Keratinocyte (primary cell): ENCODE measurements at regions not wholly inside any gene's neighbourhood (a gene's known extent, or its start where the extent isn't known, plus 50 kb on each side); places are given as distances from the start of the nearest gene placed in this dataset.

Experiments used
- EZH2 ChIP-seq: IDR thresholded peaks from one replicate; pipeline ENCODE4 v1.6.1; 2012; ENCODE audit warnings: inconsistent platforms, mild to moderate bottlenecking, low read length, moderate library complexity
- TF ChIP-seq, protein P1 (sequence below), 3 experiments: IDR thresholded peaks in 1 of 3; conservative IDR thresholded peaks in 1 of 3; optimal IDR thresholded peaks in 1 of 3; 2 replicates in 2 of 3; 3 replicates in 1 of 3; pipeline versions ENCODE3 to v1.5.1; 2011; ENCODE audit warnings: low read length in 3 of 3, mild to moderate bottlenecking in 3 of 3, moderate library complexity in 2 of 3, control low read depth in 1 of 3, inconsistent platforms in 1 of 3; ENCODE audit not compliant: insufficient read depth in 2 of 3; ENCODE audit errors: extremely low read depth in 1 of 3

DNA sequence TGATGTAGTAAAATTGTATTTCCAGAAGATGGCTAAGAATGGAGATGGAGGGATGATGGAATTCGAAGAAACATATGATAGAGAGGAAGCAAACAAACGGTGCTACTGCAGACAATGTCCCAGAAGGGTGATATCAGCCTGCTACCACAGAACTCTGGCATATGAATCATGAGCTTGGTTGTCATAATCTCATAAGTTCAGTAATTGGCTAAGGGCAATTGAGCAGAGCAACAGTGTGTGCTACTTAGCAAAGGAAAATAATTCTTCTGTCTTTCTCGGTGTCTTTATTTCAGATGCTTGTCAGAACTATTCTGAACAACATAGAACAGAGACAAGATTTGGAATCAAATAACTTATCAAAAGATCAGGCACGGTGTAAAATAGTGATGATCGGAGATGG, 407.3 kb downstream of the GBE1 start:
- TF ChIP-seq, protein P1, sequence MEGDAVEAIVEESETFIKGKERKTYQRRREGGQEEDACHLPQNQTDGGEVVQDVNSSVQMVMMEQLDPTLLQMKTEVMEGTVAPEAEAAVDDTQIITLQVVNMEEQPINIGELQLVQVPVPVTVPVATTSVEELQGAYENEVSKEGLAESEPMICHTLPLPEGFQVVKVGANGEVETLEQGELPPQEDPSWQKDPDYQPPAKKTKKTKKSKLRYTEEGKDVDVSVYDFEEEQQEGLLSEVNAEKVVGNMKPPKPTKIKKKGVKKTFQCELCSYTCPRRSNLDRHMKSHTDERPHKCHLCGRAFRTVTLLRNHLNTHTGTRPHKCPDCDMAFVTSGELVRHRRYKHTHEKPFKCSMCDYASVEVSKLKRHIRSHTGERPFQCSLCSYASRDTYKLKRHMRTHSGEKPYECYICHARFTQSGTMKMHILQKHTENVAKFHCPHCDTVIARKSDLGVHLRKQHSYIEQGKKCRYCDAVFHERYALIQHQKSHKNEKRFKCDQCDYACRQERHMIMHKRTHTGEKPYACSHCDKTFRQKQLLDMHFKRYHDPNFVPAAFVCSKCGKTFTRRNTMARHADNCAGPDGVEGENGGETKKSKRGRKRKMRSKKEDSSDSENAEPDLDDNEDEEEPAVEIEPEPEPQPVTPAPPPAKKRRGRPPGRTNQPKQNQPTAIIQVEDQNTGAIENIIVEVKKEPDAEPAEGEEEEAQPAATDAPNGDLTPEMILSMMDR (optimal IDR thresholded peaks at IDR 0.05 in 1 of 3, IDR thresholded peaks at IDR 0.05 in 1 of 3, conservative IDR thresholded peaks at IDR 0.05 in 1 of 3; ENCODE audit: extremely low read depth in 1 of 3, insufficient read depth in 2 of 3, low read length in 3 of 3), result no peak
- TF ChIP-seq EZH2, result no peak
